Astrocyte (in vitro differentiated cells and primary cell): ENCODE measurements at regions not wholly inside any gene's neighbourhood (a gene's known extent, or its start where the extent isn't known, plus 50 kb on each side); places are given as distances from the start of the nearest gene placed in this dataset.
"Not testable (repeated sequence)": the region's sequence is repeated elsewhere in the genome, so short reads cannot be mapped to it uniquely, and the experiment has no call there.

Experiments used
- CTCF ChIP-seq: IDR thresholded peaks from 2 replicates; pipeline ENCODE4 v1.5.1; 2011; ENCODE audit warnings: low read depth, mild to moderate bottlenecking, inconsistent platforms, low read length, moderate library complexity; ENCODE audit not compliant: insufficient read depth
- EZH2 ChIP-seq: IDR thresholded peaks from 2 replicates; pipeline ENCODE4 v1.6.1; 2012; ENCODE audit warnings: mild to moderate bottlenecking, low read length, inconsistent platforms; ENCODE audit not compliant: insufficient read depth

- not testable (repeated sequence) for TF ChIP-seq CTCF, EZH2
These were observed 208.2 kb upstream of the NEBL start for GRCh38 chr10:21105331-21105730.
